Astrocyte (in vitro differentiated cells and primary cell): ENCODE measurements at regions not wholly inside any gene's neighbourhood (a gene's known extent, or its start where the extent isn't known, plus 50 kb on each side); places are given as distances from the start of the nearest gene placed in this dataset.

ENCODE experiments used
- DNase-seq: peaks from one replicate; pipeline ENCODE4 v3.0.0-alpha.2; 2010; ENCODE audit warnings: low read depth
- FAIRE-seq: peaks from 2 replicates; lab custom pipeline; 2011; peaks lifted over from hg19 to GRCh38; lab: Jason Lieb, UNC
- H2AFZ ChIP-seq: 2 replicates; pipeline ENCODE4 v1.6.0; 2012; ENCODE audit warnings: low read depth, low read length, inconsistent platforms
- H3K27ac ChIP-seq: 2 replicates; pipeline ENCODE4 v1.5.1; 2011; ENCODE audit warnings: low read depth, low read length, inconsistent platforms
- H3K27me3 ChIP-seq: 2 replicates; pipeline ENCODE4 v1.6.0; 2011; ENCODE audit warnings: low read length, inconsistent platforms; ENCODE audit not compliant: insufficient read depth
- H3K36me3 ChIP-seq: 2 replicates; pipeline ENCODE4 v1.5.1; 2011; ENCODE audit warnings: low read length, inconsistent platforms; ENCODE audit not compliant: insufficient read depth
- H3K4me1 ChIP-seq: 2 replicates; pipeline ENCODE4 v1.5.1; 2011; ENCODE audit warnings: low read length, inconsistent platforms; ENCODE audit not compliant: insufficient read depth
- H3K4me2 ChIP-seq: 2 replicates; pipeline ENCODE4 v1.6.0; 2012; ENCODE audit warnings: low read length, inconsistent platforms
- H3K4me3 ChIP-seq: 2 replicates; pipeline ENCODE4 v1.5.1; 2011; ENCODE audit warnings: low read depth, mild to moderate bottlenecking, low read length, inconsistent platforms; ENCODE audit not compliant: insufficient read depth
- H3K79me2 ChIP-seq: 2 replicates; pipeline ENCODE4 v1.6.0; 2012; ENCODE audit warnings: mild to moderate bottlenecking, low read length, inconsistent platforms; ENCODE audit not compliant: insufficient read depth
- H3K9ac ChIP-seq: 2 replicates; pipeline ENCODE4 v1.6.0; 2012; ENCODE audit warnings: mild to moderate bottlenecking, low read length, inconsistent platforms
- H3K9me3 ChIP-seq: 2 replicates; pipeline ENCODE4 v1.5.1; 2012; ENCODE audit warnings: low read depth, mild to moderate bottlenecking, low read length, inconsistent platforms; ENCODE audit not compliant: insufficient read depth
- H4K20me1 ChIP-seq: 2 replicates; pipeline ENCODE4 v1.6.0; 2012; ENCODE audit warnings: low read length, inconsistent platforms; ENCODE audit not compliant: insufficient read depth
- H3K27ac Mint-ChIP-seq: one replicate; pipeline ENCODE4 v1.8.0; 2021; ENCODE audit warnings: mild to moderate bottlenecking, mixed read lengths; ENCODE audit not compliant: unreplicated experiment
- H3K27me3 Mint-ChIP-seq: one replicate; pipeline ENCODE4 v1.8.0; 2021; ENCODE audit warnings: low read depth, mixed read lengths; ENCODE audit not compliant: unreplicated experiment
- H3K36me3 Mint-ChIP-seq: one replicate; pipeline ENCODE4 v1.8.0; 2021; ENCODE audit warnings: low read depth, mixed read lengths; ENCODE audit not compliant: unreplicated experiment
- H3K4me1 Mint-ChIP-seq: one replicate; pipeline ENCODE4 v1.8.0; 2021; ENCODE audit warnings: low read depth, mixed read lengths; ENCODE audit not compliant: unreplicated experiment
- H3K4me3 Mint-ChIP-seq: one replicate; pipeline ENCODE4 v1.8.0; 2021; ENCODE audit warnings: mild to moderate bottlenecking, moderate library complexity, mixed read lengths; ENCODE audit not compliant: unreplicated experiment
- H3K9me3 Mint-ChIP-seq: one replicate; pipeline ENCODE4 v1.8.0; 2021; ENCODE audit warnings: mild to moderate bottlenecking, mixed read lengths; ENCODE audit not compliant: unreplicated experiment
- EZH2 ChIP-seq: IDR thresholded peaks from 2 replicates; pipeline ENCODE4 v1.6.1; 2012; ENCODE audit warnings: mild to moderate bottlenecking, low read length, inconsistent platforms; ENCODE audit not compliant: insufficient read depth
- TF ChIP-seq, protein P1 (sequence below): IDR thresholded peaks from 2 replicates; pipeline ENCODE4 v1.5.1; 2011; ENCODE audit warnings: low read depth, mild to moderate bottlenecking, inconsistent platforms, low read length, moderate library complexity; ENCODE audit not compliant: insufficient read depth

DNA sequence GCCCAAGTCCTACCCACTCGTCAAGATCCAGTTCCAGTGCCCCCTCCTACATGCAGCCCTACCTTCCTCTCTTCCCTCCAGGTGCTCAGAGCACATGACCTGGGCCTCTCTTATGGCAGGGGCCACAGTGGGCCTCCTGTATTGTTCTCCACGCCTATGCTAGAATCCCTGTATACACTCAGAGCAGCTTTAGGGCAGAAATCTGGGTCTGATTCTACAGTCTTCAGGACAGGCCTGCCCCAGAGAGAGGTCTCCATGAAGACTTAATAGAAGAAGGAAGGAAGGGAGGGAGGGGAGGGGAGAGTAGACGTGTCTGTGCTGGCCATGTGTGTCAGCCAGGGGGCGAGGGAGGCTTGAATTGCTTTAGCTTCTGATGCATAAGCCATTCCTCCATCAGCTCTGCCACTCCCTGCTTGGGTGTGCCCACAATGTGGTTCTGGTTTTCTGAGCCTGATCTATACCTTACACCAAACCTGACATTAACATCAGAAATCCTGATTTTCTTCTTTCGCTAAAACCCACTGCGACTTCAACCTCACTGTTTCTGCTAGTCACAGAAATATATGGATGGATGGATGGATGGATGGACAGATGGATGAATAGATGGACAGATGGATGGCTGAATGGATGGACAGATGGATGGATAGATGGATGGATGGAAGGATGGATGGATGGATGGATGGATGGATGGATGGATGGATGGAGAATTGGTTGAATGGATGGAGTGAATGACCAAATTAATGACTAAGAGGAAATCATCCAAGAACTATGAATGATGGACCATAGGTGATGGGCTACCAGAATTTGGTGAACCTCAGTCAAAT, 56.6 kb upstream of the PRDM11 start:
- Histone ChIP-seq H3K4me3 (no peak overlapping the region), H4K20me1 (peaks cover 7% of the 10 kb centered on the region), H3K27ac (no peak overlapping the region), H3K36me3 (no peaks in the 10 kb centered on the region), H3K27me3 (peaks cover 8% of the 10 kb centered on the region), H3K9me3 (no peaks in the 10 kb centered on the region), H3K79me2 (no peaks in the 10 kb centered on the region), H3K4me2 (peak overlapping the region; percentile 42), H2AFZ (no peak overlapping the region), H3K9ac (no peak overlapping the region), H3K4me1 (peaks cover 23% of the 10 kb centered on the region)
- Mint-ChIP-seq H3K36me3 (no peaks in the 10 kb centered on the region), H3K27ac (peak overlapping the region; percentile 79), H3K4me3 (no peak overlapping the region), H3K27me3 (peaks cover 13% of the 10 kb centered on the region), H3K9me3 (no peaks in the 10 kb centered on the region), H3K4me1 (peaks cover 42% of the 10 kb centered on the region)
- no peak for FAIRE-seq
- TF ChIP-seq, protein P1, sequence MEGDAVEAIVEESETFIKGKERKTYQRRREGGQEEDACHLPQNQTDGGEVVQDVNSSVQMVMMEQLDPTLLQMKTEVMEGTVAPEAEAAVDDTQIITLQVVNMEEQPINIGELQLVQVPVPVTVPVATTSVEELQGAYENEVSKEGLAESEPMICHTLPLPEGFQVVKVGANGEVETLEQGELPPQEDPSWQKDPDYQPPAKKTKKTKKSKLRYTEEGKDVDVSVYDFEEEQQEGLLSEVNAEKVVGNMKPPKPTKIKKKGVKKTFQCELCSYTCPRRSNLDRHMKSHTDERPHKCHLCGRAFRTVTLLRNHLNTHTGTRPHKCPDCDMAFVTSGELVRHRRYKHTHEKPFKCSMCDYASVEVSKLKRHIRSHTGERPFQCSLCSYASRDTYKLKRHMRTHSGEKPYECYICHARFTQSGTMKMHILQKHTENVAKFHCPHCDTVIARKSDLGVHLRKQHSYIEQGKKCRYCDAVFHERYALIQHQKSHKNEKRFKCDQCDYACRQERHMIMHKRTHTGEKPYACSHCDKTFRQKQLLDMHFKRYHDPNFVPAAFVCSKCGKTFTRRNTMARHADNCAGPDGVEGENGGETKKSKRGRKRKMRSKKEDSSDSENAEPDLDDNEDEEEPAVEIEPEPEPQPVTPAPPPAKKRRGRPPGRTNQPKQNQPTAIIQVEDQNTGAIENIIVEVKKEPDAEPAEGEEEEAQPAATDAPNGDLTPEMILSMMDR: no peak
- TF ChIP-seq EZH2: no peak
- peak; percentile 51 for DNase-seq

DNA sequence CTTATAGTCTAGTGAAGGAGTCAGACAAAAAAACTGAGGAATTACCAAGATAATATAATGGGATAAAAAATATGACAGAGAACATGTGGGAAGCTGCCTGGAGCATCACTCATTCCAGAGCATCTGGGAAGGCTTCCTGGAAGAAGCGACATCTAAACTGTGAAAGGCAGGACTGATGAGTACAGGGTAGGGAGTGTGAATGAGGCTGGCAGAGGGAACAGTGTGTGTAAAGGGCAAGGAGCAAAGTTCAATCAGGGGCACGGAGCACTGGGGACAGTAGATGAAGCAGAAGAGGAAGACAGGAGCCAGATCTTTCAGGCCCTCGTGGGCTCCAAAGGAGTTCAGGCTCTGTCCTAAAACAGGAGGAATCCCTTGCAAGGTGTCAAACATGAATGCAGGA, 55.8 kb upstream of the PRDM11 start:
- Histone ChIP-seq H3K79me2 (no peaks in the 10 kb centered on the region), H3K4me3 (no peak overlapping the region), H3K9me3 (no peaks in the 10 kb centered on the region), H2AFZ (no peak overlapping the region), H3K4me2 (no peak overlapping the region), H3K27me3 (peaks cover 12% of the 10 kb centered on the region), H4K20me1 (peaks cover 10% of the 10 kb centered on the region), H3K27ac (no peak overlapping the region), H3K4me1 (peaks cover 23% of the 10 kb centered on the region), H3K36me3 (no peaks in the 10 kb centered on the region), H3K9ac (no peak overlapping the region)
- DNase-seq: no peak
- Mint-ChIP-seq H3K36me3 (no peaks in the 10 kb centered on the region), H3K27ac (no peak overlapping the region), H3K4me1 (peaks cover 40% of the 10 kb centered on the region), H3K27me3 (peaks cover 11% of the 10 kb centered on the region), H3K4me3 (no peak overlapping the region), H3K9me3 (no peaks in the 10 kb centered on the region)
- no peak for TF ChIP-seq EZH2
- TF ChIP-seq, protein P1: no peak
- FAIRE-seq: no peak
